Upper lobe of left lung (tissue), 4 donors: ENCODE measurements at regions not wholly inside any gene's neighbourhood (a gene's known extent, or its start where the extent isn't known, plus 50 kb on each side); places are given as distances from the start of the nearest gene placed in this dataset.

Experiments used
- CTCF ChIP-seq, 6 experiments: fragments of 450-650 bp in 4 of 6; fragments of 200-600 bp in 2 of 6; sonication (generic) in 2 of 6; IDR thresholded peaks; one replicate each; pipeline ENCODE4 v1.5.1; 2016 to 2019; ENCODE audit warnings: antibody characterized with exemption in 6 of 6
- POLR2AphosphoS5 ChIP-seq, 2 donors: sonication (generic); formaldehyde crosslinking; IDR thresholded peaks; one replicate each; pipeline ENCODE4 v1.5.1; 2017; ENCODE audit warnings: antibody characterized with exemption in 2 of 2

DNA sequence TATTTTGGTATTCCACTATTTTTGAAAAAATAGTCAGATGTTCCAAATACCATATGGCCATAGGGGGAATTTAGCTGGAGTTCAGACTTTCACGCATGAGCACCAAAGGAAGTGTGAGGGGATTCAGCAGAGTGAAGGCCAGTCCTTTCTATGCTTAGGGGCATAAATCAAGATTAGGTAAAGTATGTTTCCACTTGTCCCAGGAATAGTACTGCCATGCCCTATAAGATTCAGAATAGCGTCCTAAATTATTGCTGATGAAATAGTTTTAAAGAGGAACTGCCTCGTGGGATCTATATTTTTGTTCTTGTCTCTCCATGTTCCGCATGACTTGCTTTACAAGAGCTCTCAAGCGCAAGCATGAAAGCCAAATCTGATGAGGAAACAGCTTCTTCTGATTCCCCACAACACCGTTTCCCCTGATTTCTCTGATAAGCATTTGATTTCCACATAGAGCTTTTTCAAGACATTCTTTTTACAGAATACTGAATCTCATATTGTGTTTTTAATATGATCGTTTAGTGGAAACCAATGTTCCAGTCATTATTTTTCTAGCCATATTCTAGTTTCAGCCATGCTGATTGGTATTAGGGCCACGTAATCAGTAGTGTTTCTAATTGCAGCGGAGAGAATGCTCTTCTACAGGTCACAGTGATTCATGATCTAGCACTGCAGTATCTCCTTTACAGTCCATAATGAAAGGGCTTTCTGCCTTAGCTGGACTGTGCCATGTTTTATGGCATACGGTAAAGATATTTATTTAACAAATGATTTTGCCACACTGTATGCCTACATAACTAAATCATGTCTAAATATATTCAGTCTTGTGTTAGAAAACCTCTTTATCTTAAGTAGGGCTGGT lies 492.3 kb downstream of the CENPC start:
- TF ChIP-seq CTCF (IDR thresholded peaks at IDR 0.05) = no peak
- no peak for TF ChIP-seq POLR2AphosphoS5 (IDR thresholded peaks at IDR 0.05)
